ENCODE measurements at regions not wholly inside any gene's neighbourhood (a gene's known extent, or its start where the extent isn't known, plus 50 kb on each side); places are given as distances from the start of the nearest gene placed in this dataset.

- Histone ChIP-seq H3K4me1 (ENCODE audit: low read depth) (no peaks in the 10 kb centered on the region), H3K4me3 (no peak overlapping the region), H3K36me3 (ENCODE audit: low read depth) (no peaks in the 10 kb centered on the region), H3K9me3 (peaks cover 11% of the 10 kb centered on the region)
- intact Hi-C loops (cut with DNase I, micrococcal nuclease) = no loop called here
- no peak for TF ChIP-seq CTCF (IDR thresholded peaks at IDR 0.05)
- DNase-seq (no peak), ATAC-seq (no peak)
These were observed 116.0 kb upstream of the AVPR1A start for GRCh38 chr12:63266988-63267387.

DNA sequence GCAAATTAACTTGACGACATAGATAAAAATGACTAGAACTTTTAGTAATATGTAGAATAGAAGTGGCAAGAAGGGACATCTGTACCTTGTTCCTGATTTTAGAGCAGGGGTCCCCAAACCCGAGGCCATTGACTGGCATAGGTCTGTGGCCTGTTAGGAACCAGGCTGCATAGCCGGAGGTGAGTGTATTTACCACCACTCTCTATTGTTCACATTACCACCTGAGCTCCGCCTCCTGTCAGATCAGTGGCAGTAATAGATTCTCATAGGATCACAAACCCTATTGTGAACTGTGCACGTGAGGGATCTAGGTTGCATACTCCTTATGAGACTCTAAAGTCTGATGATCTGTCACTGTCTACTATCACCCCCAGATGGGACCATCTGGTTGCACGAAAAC lies 113.6 kb upstream of the AVPR1A start:
- no peaks in the 10 kb centered on the region for H3K36me3 ChIP-seq (ENCODE audit: low read depth)
- ATAC-seq = no peak
- TF ChIP-seq CTCF (IDR thresholded peaks at IDR 0.05) = no peak
- intact Hi-C loops (cut with DNase I, micrococcal nuclease) = no loop called here
- H3K9me3 ChIP-seq = peaks cover 11% of the 10 kb centered on the region
- H3K4me3 ChIP-seq = no peak overlapping the region
- DNase-seq = no peak
- H3K4me1 ChIP-seq (ENCODE audit: low read depth) = no peaks in the 10 kb centered on the region

- DNase-seq = no peak
- Histone ChIP-seq H3K4me3 (no peak overlapping the region), H3K36me3 (ENCODE audit: low read depth) (no peaks in the 10 kb centered on the region), H3K4me1 (ENCODE audit: low read depth) (no peaks in the 10 kb centered on the region), H3K9me3 (no peaks in the 10 kb centered on the region)
- TF ChIP-seq CTCF (IDR thresholded peaks at IDR 0.05) = no peak
- intact Hi-C loops (cut with DNase I, micrococcal nuclease) = no loop called here
- ATAC-seq = no peak
These were observed 99.5 kb upstream of the AVPR1A start for GRCh38 chr12:63250486-63250885.

GRCh38 chr12:63238892-63239291 lies 87.9 kb upstream of the AVPR1A start:
- TF ChIP-seq CTCF (IDR thresholded peaks at IDR 0.05) = no peak
- Histone ChIP-seq H3K9me3 (peaks cover 4% of the 10 kb centered on the region), H3K36me3 (ENCODE audit: low read depth) (no peaks in the 10 kb centered on the region), H3K4me3 (no peak overlapping the region), H3K4me1 (ENCODE audit: low read depth) (no peaks in the 10 kb centered on the region)
- ATAC-seq = no peak
- no peak for DNase-seq
- intact Hi-C loops (cut with DNase I, micrococcal nuclease) = no loop called here

DNA sequence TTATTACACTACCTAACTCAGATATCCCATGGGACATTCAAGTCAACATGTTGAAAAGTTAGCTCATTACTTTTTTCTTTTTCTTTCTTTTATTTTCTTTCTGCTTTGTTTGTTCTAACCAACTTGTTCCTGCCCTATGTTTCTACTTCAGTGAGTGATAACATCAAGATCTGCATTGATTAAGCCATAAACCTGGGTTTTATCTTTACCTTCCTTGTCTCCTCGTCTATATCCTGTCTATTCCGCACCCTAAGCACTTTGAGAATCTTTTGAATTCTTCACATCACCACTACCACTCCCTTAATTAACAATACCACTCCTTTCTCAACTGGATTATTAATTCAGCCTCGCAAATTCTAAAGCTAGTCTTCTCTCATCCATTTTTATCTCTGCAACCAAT lies 81.9 kb upstream of the AVPR1A start:
- ATAC-seq = no peak
- DNase-seq = no peak
- TF ChIP-seq CTCF (IDR thresholded peaks at IDR 0.05) = no peak
- intact Hi-C loops (cut with DNase I, micrococcal nuclease) = no loop called here
- Histone ChIP-seq H3K4me3 (no peak overlapping the region), H3K9me3 (no peaks in the 10 kb centered on the region), H3K4me1 (ENCODE audit: low read depth) (no peaks in the 10 kb centered on the region), H3K36me3 (ENCODE audit: low read depth) (no peaks in the 10 kb centered on the region)

GRCh38 chr12:63228853-63229252 lies 77.9 kb upstream of the AVPR1A start:
- no peak for TF ChIP-seq CTCF (IDR thresholded peaks at IDR 0.05)
- no peaks in the 10 kb centered on the region for H3K9me3 ChIP-seq
- intact Hi-C loops (cut with DNase I, micrococcal nuclease) = no loop called here
- no peaks in the 10 kb centered on the region for H3K4me1 ChIP-seq (ENCODE audit: low read depth)
- no peak overlapping the region for H3K4me3 ChIP-seq
- ATAC-seq (no peak), DNase-seq (no peak)
- H3K36me3 ChIP-seq (ENCODE audit: low read depth) = no peaks in the 10 kb centered on the region

All from mucosa of descending colon (tissue), 3 donors.